GM19043 (cell line): ENCODE measurements at regions not wholly inside any gene's neighbourhood (a gene's known extent, or its start where the extent isn't known, plus 50 kb on each side); places are given as distances from the start of the nearest gene placed in this dataset.

ENCODE experiments used
- ATAC-seq: cut with Tn5 transposase; IDR thresholded peaks from one replicate; pipeline ENCODE4 v1.9.1; 2021; ENCODE audit warnings: low read depth; ENCODE audit not compliant: unreplicated experiment

DNA sequence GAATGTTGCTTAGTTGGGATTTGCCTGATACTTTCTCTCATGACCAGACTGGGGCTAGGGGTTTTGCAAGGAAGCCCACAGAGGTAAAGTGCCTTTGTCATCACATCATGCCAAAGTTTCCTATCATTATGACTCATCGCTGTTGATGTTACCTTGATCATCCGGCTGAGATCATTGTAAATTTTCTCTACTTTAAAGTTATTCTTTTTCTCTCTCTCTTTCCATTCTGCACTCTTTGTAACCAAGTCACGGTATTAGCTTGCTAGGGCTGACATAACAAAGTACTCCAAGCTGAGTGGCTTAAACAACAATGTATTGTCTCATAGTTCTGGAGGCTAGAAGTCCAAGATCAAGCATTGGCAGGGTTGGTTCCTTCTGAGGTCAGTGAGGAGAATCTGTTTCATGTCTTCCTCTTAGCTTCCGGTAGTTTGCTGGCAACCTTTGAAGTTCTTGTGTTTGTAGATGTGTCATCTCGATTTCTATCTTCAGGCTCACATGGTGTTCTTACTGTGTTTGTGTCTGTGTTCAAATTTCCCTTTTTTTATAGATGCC, 113.0 kb downstream of the DTHD1 start:
- no peak for ATAC-seq

GRCh38 chr4:36399762-36400353, 118.4 kb downstream of the DTHD1 start:
- ATAC-seq = peak; percentile 58

DNA sequence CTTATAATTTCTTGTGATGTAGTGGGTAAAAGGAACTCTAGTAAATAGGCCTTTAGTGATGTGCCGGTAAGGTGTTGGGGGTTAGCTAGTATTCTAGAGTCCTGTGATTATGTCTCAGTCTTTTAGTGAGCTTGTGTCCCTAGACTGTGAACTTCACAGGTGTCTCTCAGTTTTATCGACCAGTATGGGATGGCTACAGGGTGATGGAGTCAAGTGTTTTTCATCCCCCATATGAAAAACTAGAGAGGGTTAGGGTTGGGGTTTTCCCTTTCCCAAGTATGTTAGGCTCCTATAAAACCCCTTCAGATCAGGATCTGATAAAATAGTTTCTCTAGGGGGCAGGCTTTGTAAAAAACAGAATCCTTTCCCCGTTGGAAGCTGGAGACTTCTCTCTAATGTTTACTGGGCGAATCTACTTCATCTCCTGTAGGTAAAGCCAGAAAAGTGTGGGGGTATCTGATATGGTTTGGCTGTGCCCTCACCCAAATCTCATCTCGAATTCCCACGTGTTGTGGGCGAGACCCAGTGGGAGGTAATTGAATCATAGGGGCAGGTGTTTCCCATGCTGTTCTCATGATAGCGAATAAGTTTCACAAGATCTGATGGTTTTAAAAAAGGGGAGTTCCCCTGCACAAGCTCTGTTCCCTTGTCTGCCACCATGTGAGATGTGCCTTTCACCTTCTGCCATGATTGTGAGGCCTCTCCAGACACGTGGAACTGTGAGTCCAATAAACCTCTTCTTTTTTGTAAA, 120.8 kb downstream of the DTHD1 start:
- no peak for ATAC-seq

DNA sequence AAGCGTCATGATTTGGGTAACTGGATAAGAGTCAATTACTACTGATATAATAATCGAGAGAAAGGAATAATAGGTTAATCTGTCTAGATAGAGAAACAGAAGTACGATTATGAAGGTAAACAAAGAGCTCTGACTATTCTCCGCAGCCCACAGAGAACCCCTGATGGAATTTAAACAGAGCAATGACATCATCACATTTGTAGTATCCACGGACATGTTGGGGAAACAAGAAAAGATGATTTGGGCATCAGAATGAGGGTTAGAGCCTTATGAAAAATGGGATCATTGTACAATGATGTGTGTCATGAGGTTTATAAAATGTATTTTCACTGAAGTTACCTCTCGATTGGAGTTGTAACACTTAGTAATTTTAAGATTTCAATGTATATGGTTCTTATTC, 129.9 kb downstream of the DTHD1 start:
- no peak for ATAC-seq

DNA sequence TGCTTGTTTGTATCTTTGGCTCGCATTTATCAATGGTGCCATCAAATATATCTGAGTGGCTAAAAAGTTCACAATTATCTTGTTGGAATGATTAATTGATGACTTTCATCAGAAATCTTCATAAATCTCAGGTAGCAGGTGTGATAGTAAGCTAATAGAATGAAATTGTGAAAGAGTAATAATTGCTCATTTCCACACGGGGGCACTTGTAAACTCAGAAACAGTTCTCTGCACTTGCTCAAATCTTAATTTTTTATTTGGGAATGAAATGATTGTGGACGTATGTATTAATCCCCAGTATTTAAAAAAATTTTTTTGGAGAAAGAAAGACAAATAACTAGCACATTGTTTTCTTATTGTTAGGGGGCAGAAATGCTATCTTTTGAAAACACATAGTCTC, 132.8 kb downstream of the DTHD1 start:
- no peak for ATAC-seq

DNA sequence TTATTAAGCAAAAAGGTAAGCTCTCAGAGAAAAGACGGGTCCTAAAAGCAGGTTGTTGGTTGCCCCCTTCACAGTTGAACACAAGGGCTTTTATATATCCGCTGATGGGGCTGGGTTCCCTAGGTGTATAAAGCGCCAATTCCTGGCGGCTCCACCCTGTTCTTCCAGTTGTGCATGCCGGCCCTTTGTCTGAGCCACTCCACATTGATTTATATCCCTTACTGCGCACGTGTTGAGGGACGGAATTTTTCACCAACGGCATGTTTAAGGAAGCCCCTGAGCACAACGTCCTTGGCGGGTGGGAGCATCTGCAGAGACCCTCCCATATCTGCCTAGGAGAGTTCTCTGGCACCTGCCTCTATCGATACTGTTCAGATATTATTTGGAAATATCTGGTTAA, 135.7 kb downstream of the DTHD1 start:
- no peak for ATAC-seq

- ATAC-seq = no peak
Measured at GRCh38 chr4:36420111-36420679, 138.8 kb downstream of the DTHD1 start.

- ATAC-seq = no peak
Measured at GRCh38 chr4:36422607-36423006, 141.2 kb downstream of the DTHD1 start.

DNA sequence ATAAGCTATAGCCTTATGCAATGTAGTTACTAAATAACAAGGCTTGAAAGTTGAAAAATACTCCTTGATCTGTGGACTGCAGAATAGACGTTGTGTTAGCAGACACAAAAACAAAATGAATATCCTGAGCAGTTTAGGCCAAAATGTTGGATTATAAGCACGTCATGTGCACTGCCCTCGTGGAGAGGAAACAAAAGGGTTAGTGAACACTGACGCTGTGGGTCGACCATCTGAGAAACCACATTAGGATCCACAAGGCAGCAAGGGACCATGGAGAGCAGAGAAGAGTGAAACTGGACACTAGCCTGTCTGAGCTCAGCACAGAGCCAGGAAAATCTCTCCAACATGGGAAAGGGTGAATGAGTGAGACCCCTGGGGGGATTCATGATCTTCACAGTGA, 145.3 kb downstream of the DTHD1 start:
- ATAC-seq = no peak

- no peak for ATAC-seq
Measured at GRCh38 chr4:36427696-36428095, 146.3 kb downstream of the DTHD1 start.

GRCh38 chr4:36432586-36432985, 151.2 kb downstream of the DTHD1 start:
- no peak for ATAC-seq

DNA sequence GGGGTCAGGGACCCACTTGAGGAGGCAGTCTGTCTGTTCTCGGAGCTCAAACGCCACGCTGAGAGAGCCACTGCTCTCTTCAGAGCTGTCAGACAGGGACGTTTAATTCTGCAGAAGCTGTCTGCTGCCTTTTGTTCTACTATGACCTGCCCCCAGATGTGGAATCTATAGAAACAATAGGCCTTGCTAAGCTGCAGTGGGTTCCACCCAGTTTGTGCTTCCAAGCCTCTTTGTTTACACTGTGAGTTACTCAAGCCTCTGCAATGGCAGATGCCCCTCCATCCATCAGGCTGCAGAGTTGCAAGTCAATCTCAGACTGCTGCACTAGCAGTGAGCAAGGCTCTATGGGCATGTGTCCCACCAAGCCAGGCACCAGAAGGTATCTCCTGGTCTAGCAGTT, 158.1 kb downstream of the DTHD1 start:
- no peak for ATAC-seq

GRCh38 chr4:36445480-36445879, 164.1 kb downstream of the DTHD1 start:
- ATAC-seq = no peak

- ATAC-seq = no peak
Measured at GRCh38 chr4:36446275-36446674, 164.9 kb downstream of the DTHD1 start.

DNA sequence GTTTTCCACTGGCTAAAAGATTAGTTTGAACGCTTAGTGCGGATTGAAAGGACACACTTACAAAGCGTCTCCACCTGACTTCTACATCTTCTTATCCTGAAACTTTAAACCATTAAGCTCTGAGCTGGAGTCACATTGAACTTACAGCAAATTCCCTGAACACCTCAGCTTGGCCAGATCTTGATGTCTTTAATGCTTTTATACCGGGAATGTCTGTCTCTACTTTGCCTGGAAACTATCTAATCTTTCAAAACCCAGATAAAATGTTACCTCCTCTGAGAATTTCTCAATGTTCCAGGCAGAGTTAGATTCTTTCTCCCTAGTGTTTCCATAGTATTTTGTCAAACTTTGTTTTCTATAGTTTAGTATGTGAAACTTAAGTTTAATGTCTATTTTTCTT, 179.9 kb downstream of the DTHD1 start:
- no peak for ATAC-seq

DNA sequence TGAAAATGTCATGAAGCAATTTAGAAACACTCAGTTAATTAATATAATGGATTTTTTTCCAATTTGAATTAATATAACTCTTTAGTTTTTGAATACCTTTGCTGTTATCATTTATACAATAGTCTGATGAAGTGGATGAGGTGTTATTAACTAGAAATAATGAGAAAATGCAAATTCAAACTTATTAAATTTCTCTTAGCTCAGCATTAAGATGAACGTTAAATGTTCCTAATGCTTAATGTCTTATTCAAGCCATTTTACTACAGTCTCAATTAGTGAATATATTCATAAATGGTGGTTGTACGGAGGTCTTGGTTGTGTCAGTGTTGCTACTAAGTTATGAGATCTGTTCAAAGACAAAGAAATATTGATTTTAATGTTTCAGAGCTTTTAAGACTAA, 186.3 kb downstream of the DTHD1 start:
- no peak for ATAC-seq

DNA sequence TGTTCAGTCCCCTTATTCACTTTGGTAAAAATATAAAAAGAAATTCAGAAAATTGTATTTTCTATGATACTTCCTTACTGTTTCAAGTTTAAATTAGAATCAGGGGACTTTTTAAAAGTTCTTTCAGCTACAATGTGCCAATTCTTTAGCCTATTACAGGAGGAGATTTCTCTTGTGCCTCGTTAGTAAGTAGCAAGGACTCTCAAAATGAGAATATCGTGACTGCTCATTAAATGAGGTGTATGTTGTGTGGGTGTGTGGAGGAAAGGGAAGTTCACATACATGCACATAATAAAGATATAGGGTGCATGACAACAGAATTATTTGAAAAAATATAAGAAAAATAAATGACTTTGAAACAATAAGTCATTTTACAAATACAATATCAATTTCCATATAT, 190.5 kb downstream of the DTHD1 start:
- ATAC-seq = no peak

DNA sequence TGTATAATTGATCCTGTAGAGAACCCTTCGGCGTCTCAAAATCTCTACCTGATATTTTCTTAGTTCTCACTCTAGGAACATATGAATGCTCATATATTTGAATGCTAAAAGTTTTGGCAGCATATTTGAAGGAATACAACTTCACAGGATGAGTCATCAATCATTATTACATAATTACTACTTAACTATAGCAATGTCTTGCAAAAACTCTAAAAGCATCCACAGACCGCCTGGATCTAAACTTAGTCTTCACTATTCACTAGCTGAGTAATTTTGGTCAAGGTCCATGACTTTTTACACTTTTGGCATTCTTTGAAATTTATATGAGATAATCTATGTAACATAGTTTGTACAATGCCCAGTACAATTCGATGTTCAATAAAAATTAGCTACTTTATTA, 194.7 kb downstream of the DTHD1 start:
- ATAC-seq = no peak

DNA sequence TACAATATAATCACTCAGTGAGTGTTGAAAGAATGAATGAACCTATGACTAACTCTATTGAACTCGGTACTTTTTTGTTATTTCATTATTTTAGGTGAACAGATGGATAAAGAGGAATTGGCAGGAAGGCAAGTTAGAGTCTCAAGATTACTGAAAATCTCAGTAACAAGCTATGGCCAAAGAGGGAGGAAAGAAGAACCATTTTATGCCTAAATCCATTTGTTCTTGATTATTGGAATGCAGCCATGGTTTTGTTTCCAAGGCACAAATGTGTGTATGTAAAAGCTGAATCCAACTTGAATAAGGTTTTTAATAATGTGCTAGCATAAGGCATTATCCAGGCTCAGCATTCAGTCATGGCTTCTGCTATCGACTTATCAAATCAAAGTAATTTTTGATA, 196.4 kb downstream of the DTHD1 start:
- ATAC-seq = no peak

- no peak for ATAC-seq
Measured at GRCh38 chr4:36485885-36486284, 204.5 kb downstream of the DTHD1 start.

DNA sequence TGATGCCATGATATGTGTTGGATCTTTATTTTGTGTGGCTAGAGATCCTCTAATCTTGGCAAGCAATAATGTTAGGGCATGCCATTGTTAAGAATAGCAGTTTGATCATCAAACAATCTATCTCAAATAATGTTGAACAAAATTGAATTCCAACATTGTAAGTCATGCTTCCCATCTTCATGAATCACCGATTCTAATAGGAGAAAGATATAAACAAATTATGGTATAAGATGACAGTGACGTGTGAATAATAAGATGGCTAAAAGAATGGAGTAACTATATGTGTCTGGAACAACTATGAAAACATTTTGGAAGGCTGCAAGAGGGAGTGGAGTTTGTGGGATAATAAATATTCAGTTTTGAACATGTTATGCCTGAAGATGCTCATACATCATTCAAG, 208.4 kb downstream of the DTHD1 start:
- no peak for ATAC-seq

DNA sequence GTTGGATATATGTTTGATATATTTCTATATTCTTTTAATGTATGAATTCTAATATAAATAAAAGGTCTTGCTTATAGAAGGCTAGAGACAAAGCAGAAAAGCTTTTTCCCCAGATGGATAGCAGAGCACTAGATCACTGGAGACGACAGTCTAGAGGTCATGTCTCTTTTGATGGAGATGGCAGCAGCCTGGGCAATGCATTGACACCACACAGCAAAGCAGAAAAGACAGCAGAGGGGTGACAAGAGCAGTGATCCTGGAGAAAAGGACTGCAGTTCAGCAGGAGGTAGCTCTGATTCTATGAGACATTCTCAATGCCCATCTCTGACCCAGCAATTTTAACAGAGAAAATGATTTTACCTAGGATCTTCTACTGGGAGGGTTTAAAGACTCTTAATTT, 210.6 kb downstream of the DTHD1 start:
- no peak for ATAC-seq
